Smooth muscle cell (in vitro differentiated cells): ENCODE measurements at regions not wholly inside any gene's neighbourhood (a gene's known extent, or its start where the extent isn't known, plus 50 kb on each side); places are given as distances from the start of the nearest gene placed in this dataset.

Experiments used
- DNase-seq: peaks from one replicate; lab custom pipeline; 2025; ENCODE audit not compliant: unreplicated experiment; lab: John Stamatoyannopoulos, UW
- H2AFZ ChIP-seq: fragments of 200-600 bp; sonication (generic); 2 replicates; pipeline ENCODE4 v1.6.0; 2016; ENCODE audit warnings: antibody characterized with exemption, low read depth, mild to moderate bottlenecking
- H3F3A ChIP-seq: fragments of 200-600 bp; sonication (generic); 2 replicates; pipeline ENCODE4 v1.6.0; 2017; ENCODE audit warnings: antibody characterized with exemption, low read depth
- H3K27ac ChIP-seq: fragments of 200-600 bp; sonication (generic); 2 replicates; pipeline ENCODE4 v1.5.1; 2016; ENCODE audit warnings: low read depth, mild to moderate bottlenecking
- H3K27me3 ChIP-seq: fragments of 200-600 bp; sonication (generic); 2 replicates; pipeline ENCODE4 v1.6.1; 2016; ENCODE audit warnings: low read depth, mild to moderate bottlenecking
- H3K36me3 ChIP-seq: fragments of 200-600 bp; sonication (generic); 2 replicates; pipeline ENCODE4 v1.5.1; 2016; ENCODE audit warnings: low read depth
- H3K4me1 ChIP-seq: fragments of 200-600 bp; sonication (generic); 2 replicates; pipeline ENCODE4 v1.5.1; 2016; ENCODE audit warnings: low read depth
- H3K4me2 ChIP-seq: fragments of 200-600 bp; sonication (generic); 2 replicates; pipeline ENCODE4 v1.6.0; 2016; ENCODE audit warnings: mild to moderate bottlenecking
- H3K4me3 ChIP-seq: fragments of 200-600 bp; sonication (generic); 2 replicates; pipeline ENCODE4 v1.5.1; 2016; ENCODE audit warnings: mild to moderate bottlenecking
- H3K79me2 ChIP-seq: fragments of 200-600 bp; sonication (generic); 2 replicates; pipeline ENCODE4 v1.6.0; 2016; ENCODE audit warnings: low read depth, mild to moderate bottlenecking
- H3K9ac ChIP-seq: fragments of 200-600 bp; sonication (generic); 2 replicates; pipeline ENCODE4 v1.6.0; 2016; ENCODE audit warnings: low read depth
- H3K9me3 ChIP-seq: fragments of 200-600 bp; sonication (generic); replicated peaks from 2 replicates; pipeline ENCODE4 v1.5.1; 2016; ENCODE audit warnings: low read depth
- H4K20me1 ChIP-seq: fragments of 200-600 bp; sonication (generic); 2 replicates; pipeline ENCODE4 v1.6.0; 2016; ENCODE audit warnings: low read depth
- CTCF ChIP-seq: fragments of 200-600 bp; sonication (generic); IDR thresholded peaks from 2 replicates; pipeline ENCODE4 v1.5.1; 2017; ENCODE audit warnings: borderline replicate concordance, mild to moderate bottlenecking, antibody characterized with exemption; ENCODE audit not compliant: insufficient read depth, poor library complexity, severe bottlenecking
- WGBS: methylation state at CpG from one replicate; pipeline ENCODE4 v1.1.7; 2016; ENCODE audit warnings: low lambda C conversion rate; 5-methylcytosine and 5-hydroxymethylcytosine counted together

GRCh38 chr2:43001055-43001378, 208.6 kb upstream of the HAAO start:
- no peak overlapping the region for H3K4me2 ChIP-seq
- H3K27ac ChIP-seq = no peak overlapping the region
- H2AFZ ChIP-seq = no peak overlapping the region
- TF ChIP-seq CTCF = no peak
- H3K4me1 ChIP-seq = no peaks in the 10 kb centered on the region
- H3K9ac ChIP-seq = no peak overlapping the region
- H4K20me1 ChIP-seq = no peaks in the 10 kb centered on the region
- H3K79me2 ChIP-seq = no peaks in the 10 kb centered on the region
- no peak overlapping the region for H3K4me3 ChIP-seq
- no peaks in the 10 kb centered on the region for H3F3A ChIP-seq
- WGBS = 95% methylated on average over 4 of the region's 4 CpGs
- no peaks in the 10 kb centered on the region for H3K36me3 ChIP-seq
- H3K27me3 ChIP-seq = no peaks in the 10 kb centered on the region
- no peaks in the 10 kb centered on the region for H3K9me3 ChIP-seq
- DNase-seq = no peak

GRCh38 chr2:43000242-43001054, 208.1 kb upstream of the HAAO start:
- no peak for TF ChIP-seq CTCF
- Histone ChIP-seq H3F3A (no peaks in the 10 kb centered on the region), H3K4me3 (no peak overlapping the region), H4K20me1 (no peaks in the 10 kb centered on the region), H3K9ac (no peak overlapping the region), H3K36me3 (no peaks in the 10 kb centered on the region), H2AFZ (no peak overlapping the region), H3K4me1 (no peaks in the 10 kb centered on the region), H3K27me3 (no peaks in the 10 kb centered on the region), H3K4me2 (no peak overlapping the region), H3K9me3 (peaks cover 2% of the 10 kb centered on the region), H3K27ac (no peak overlapping the region), H3K79me2 (no peaks in the 10 kb centered on the region)
- no peak for DNase-seq
- 93% methylated on average over 24 of the region's 25 CpGs for WGBS

- 95% methylated on average over 7 of the region's 7 CpGs for WGBS
- H3K9me3 ChIP-seq = peaks cover 2% of the 10 kb centered on the region
- H3K4me3 ChIP-seq = no peak overlapping the region
- H3K27me3 ChIP-seq = no peaks in the 10 kb centered on the region
- no peak overlapping the region for H3K4me2 ChIP-seq
- H3K4me1 ChIP-seq = no peaks in the 10 kb centered on the region
- DNase-seq = no peak
- H4K20me1 ChIP-seq = no peaks in the 10 kb centered on the region
- no peak overlapping the region for H2AFZ ChIP-seq
- H3K9ac ChIP-seq = no peak overlapping the region
- no peak overlapping the region for H3K27ac ChIP-seq
- no peaks in the 10 kb centered on the region for H3K36me3 ChIP-seq
- H3F3A ChIP-seq = no peaks in the 10 kb centered on the region
- TF ChIP-seq CTCF = no peak
- no peaks in the 10 kb centered on the region for H3K79me2 ChIP-seq
These were observed 207.5 kb upstream of the HAAO start for GRCh38 chr2:42999856-43000241.

GRCh38 chr2:42999391-42999841, 207.0 kb upstream of the HAAO start:
- no peaks in the 10 kb centered on the region for H3K4me1 ChIP-seq
- no peaks in the 10 kb centered on the region for H4K20me1 ChIP-seq
- H3K9ac ChIP-seq = no peak overlapping the region
- no peak overlapping the region for H3K27ac ChIP-seq
- H3K4me2 ChIP-seq = no peak overlapping the region
- no peak for DNase-seq
- H2AFZ ChIP-seq = no peak overlapping the region
- no peaks in the 10 kb centered on the region for H3K27me3 ChIP-seq
- TF ChIP-seq CTCF = no peak
- no peaks in the 10 kb centered on the region for H3F3A ChIP-seq
- 93% methylated on average over 5 of the region's 5 CpGs for WGBS
- H3K9me3 ChIP-seq = peaks cover 2% of the 10 kb centered on the region
- H3K36me3 ChIP-seq = no peaks in the 10 kb centered on the region
- H3K79me2 ChIP-seq = no peaks in the 10 kb centered on the region
- no peak overlapping the region for H3K4me3 ChIP-seq
